A673 (cell line): ENCODE measurements at regions not wholly inside any gene's neighbourhood (a gene's known extent, or its start where the extent isn't known, plus 50 kb on each side); places are given as distances from the start of the nearest gene placed in this dataset.

Experiments
- CTCF ChIP-seq: fragments of 300-800, 200-600 bp; sonication (generic); conservative IDR thresholded peaks from 2 replicates; pipeline ENCODE4 v1.5.1; 2017; ENCODE audit warnings: low read depth, mild to moderate bottlenecking, antibody characterized with exemption, low read length, moderate library complexity, mixed read lengths
- EZH2 ChIP-seq: fragments of 200-600 bp; sonication (generic); IDR thresholded peaks from 2 replicates; pipeline ENCODE4 v1.6.1; 2017; ENCODE audit warnings: borderline replicate concordance, low read depth, mild to moderate bottlenecking, mixed read lengths, antibody characterized with exemption, low read length; ENCODE audit not compliant: poor library complexity, severe bottlenecking

- TF ChIP-seq CTCF (no peak), EZH2 (no peak)
Measured at GRCh38 chr11:111186308-111186915, 59.1 kb upstream of the POU2AF2 start.
